ENCODE measurements at regions not wholly inside any gene's neighbourhood (a gene's known extent, or its start where the extent isn't known, plus 50 kb on each side); places are given as distances from the start of the nearest gene placed in this dataset.
A peak's percentile ranks its signal among the peaks of the same experiment; 100 is the strongest.

DNA sequence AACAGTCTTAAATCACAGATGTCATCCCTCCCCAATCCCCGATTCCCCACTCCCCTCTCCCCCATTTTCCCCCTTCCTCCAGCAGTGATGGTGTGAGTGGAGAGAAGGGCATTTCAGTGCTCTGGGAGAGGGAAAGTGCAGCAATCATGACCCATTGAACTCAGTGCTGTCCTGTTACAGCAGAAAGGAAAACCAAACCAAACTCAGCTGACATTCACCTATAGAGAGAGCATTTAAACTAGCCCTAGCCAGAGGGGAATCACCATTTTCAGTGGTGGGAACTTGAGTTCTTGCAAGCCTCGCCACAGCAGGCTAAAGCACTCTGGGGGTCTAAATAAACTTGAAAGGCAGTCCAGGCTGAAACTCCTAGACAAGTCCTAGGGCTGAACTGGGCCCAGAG is 129.9 kb upstream of the COL21A1 start:
- no peak for DNase-seq

DNA sequence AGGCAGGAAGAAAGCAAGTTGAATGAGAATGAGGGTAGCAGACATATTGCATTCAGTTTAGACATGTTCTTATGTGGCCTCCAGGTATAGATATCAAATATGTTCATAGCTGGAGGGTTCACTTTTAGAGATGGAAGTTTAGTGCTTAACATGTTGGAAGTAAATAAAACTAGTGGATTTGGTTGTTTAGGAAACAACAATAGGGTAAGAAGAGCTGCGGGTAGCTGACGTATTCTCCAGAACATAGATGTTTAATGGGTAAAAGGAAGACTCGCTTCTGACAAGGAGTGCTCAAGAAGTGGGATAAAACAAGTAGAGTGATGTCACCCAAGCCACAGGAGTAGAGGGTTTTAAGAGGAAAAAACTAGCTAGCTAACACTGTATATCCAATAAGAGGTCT is 128.4 kb upstream of the COL21A1 start:
- no peak for DNase-seq

DNA sequence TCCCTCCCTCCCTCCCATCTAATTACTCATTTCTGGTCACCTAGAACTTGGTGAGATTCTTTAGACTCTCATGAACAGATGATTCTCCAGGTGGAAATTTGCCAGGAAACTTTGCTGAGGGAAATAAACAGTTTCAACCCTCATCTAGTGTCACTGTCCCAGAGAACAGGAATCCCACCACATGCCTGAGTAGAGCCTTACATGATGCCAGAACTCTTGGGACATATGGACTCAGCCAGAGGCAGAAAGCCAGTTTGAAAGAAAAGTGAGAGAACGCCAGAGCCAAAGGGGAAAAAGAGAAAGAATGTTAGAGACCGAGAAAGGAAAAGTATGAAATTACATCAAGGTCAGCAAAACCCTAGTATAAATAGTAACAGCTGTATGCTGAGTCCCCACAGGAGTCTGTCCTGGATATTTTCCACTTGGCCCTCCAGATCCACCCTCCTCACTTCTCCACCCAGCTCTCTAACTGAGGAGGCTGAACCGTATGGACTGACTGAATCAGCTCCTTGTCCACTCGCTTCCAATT is 127.5 kb upstream of the COL21A1 start:
- peak; percentile 89 for DNase-seq

DNA sequence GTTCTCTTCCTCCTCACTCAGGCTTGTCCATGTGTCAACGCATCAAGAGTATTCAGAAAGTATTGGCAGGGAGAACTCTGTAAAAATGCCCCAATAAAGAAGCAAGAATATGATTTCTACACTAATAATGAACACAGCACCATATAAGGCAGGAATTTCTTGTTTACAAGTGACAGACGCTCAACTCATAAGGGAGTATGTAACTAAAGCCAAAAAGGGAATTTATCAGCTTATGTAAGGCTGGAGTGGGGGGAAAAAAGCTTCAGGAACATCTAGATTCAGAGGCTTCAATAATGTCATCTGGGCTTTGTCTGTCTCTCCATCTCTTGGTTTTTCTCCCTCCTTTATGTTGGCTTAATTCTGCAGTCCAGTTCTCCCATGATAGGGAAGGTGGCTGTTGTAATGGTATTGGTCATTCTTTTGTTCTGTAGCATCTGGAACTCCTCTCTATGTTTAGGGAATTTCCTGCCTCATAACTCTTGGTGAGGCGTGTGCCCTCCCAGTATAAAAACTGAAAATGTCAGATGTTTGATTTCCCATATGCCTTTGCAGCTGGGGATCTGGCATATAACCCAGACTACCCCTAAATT is 125.1 kb upstream of the COL21A1 start:
- no peak for DNase-seq

DNA sequence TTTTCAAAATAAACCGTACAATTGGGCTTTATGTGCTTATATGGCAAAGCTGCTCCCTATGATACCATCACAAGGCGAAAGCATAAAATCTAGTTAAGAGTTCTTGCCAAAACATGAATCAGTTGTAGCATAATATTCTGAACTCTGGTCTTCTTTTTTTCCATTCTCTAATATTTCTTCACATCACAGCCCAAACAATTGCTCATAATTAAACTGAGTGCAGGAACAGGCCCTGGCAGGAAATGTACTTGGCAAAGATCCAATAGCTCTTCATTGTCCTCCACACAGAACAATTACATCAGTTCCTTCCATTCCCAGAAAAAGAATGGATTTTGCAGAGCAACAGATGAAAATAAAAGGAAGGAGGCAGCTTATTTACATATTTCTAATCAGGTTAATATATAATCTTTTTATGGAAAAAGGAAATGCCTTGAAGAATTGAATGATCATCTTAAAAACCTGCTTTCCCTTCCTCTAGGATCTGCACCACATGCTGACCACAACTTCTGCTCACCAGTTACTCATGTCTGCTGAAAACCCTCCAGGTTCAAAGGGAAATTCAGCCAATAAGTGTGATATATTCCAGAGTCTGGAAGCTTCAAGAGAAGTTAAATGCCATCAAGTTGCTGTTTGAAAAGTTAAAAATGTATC is 123.3 kb upstream of the COL21A1 start:
- DNase-seq, result peak; percentile 66

DNA sequence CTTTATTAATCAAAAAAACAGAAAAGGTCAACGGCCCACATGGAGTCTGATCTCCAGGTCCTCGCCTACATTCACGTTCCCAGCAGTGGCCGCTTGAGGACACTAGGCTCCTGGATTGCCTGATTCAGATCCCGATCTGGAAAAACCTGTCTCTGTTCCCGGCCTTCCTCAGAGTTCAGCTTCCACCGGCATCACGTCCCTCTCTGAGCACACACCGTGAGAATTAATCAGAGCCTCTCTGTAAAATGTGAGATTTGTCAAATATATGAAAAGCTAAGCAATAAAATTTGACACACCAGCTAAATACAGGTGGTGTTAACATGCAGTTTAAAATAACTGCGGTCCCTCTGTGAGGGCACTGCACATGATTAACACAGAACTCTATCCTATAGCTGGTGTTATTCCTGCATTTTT is 122.8 kb upstream of the COL21A1 start:
- DNase-seq, result peak; percentile 83

DNA sequence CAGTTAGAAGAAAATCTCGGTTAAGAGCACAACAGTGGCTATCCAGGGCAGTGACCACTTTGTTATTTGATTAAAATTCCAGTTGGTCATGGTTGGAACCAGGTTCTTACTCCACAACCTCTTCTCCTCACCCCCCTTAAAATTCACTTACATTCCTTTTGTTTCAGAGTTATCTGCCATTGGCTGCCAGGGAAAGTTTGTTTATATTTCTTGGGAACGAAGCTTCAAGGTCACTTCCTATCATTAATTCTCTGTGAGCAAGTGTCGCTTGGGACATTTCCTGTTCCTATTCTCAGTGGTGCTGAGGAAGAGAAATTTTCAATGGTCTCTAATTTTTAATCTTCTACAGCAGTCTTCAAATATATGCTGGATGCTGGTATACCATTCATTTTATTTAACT is 121.1 kb upstream of the COL21A1 start:
- no peak for DNase-seq

DNA sequence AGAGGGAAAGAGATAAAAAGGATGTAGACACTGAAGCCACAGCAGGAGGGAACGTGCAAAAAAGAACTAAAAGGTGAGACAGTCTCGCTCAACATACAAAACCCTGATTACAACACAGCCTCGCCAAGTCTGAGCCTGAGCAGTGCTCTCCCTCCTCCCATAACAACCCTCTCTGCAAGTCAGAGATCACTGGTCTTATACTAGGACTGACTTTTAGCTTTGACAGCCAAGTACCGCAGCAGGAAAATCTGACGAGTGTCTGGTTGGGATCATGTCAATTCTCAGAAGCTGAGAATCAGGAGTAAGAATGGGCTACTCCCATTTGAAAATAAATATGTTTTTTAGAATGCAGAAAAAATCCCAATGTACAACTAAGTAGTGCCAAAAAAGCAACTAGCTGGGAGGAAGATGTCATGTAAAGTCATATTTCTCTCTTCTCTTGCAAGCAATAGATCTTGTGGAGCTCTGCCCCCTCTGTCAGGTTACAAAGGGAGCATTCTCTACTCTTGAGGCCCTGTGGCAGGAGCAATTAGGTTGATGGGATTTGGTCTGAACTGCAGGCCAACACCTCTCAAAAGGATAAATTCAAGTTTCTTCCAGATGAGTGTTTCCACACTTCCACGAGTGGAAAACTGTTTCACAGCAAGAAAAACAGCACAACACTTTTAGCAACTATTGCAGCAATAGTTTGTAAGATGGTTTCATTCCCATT is 118.9 kb upstream of the COL21A1 start:
- peak; percentile 64 for DNase-seq

DNA sequence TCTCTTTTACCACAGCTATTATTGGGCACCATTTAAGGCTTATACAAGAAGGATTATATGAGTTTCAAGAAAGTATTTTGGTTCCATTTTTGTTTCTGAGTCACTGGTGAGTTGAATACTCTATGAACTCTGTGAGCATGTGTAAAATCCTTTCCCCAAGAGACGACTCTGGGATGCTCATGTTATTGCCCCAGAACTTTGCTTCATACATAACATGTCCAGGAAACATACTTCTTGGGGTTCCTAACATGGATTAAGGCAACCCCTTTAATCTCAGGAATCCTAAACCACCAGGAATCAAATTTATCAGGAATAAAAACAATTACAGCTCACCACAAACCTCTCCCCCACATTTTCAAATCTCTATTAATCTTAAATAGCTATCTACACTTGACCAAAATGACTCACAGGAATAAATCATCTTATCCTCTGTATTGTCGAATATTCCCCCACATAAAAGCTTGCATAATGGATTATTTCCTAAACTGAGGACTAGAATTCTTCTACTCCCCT is 117.5 kb upstream of the COL21A1 start:
- DNase-seq, result no peak

DNA sequence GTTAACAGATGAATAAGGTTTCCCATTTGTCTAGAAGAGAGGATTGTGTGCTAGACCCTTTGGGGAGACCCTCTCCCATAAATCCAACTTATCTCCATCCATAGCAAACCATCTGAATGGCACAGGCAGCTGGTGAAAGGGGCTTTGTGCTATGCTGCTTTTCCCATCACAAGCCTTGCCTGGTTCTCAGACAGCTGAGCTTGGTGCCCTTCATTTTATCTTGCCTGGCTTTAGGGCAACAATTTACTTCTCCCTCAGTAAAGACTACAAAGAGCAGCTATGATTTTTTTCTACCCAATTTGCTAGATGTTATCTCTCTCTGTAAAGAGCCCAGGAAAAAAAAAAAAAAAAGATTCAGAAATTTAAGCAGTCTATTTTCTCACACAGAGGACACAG is 117.0 kb upstream of the COL21A1 start:
- DNase-seq, result no peak

DNA sequence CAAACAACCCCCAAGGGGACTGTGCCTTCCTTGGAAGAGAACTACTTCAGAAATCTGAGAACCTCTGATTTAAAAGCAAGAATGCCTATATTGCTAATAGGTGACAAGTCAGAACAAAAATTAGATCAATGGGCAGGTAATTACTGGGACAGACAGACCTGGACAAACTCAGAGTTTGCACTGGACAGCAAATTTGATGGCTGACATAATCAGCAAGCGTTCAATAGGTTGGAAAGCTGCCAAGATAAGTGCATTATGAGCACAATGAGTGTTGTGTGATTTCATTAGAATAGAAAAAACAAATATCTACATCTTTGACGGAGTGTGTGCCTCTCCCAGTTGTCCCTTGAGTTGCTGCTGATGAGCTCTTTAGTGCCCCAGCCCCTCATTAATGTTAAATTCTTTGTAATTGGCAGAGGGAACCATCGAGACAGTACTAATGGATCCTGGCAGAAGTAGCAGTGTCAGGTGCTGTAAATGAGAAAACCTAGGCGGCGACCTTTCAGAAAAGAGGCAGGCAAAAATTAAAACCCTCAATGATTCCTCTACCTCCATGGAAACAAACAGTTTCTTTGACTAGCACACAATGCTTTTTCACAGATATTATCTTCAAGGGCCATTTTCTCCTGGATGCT is 116.5 kb upstream of the COL21A1 start:
- no peak for DNase-seq

DNA sequence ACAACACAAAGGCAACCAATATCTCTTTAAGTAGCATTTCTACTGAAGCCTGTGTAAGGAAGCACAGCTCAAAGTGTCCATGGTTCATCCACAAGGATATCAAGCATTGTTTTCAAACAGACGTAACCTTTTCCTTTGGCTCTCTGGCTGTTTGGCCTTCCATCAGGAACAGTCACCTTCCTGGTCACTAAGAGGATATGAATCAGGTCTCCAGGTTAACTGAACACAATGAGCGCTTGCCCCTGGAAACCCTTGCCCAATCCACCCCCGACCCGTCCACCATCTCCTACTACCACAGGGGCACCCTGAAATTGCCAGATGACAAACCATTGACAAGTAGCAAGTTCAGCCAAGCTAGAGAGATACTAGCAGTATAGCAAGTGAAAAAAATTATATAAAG is 114.4 kb upstream of the COL21A1 start:
- DNase-seq, result no peak

DNA sequence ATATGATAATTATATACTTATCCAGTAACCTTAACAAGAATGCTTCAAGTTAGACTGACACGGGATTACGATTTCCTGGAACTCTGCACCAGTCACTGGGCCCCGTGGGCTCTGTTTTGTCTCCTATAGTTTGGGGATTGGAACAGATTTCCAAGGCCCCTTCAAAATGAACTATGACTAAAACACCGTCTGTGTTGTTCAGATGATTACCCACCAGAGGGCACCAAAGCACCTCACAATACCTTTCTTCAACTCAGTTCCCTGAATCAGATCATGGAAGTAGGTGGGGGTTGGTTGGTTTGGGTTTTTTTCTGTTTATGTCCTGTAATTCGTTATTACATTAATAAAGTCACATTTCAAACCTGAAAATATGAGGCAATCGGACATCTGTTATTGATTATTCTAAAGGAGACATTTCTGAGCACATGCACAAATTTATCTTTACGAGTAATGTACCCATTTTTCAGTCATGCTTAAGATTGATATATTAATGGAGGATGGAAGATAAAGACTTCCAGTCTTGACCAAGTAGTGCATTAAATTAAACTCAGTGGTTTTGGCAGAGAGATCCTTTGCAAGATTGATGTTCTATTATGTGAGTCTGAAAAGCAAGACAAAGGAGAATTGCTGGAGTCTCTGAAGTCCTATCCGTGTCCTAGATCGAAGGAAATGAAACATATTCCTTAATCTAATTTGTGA is 112.0 kb upstream of the COL21A1 start:
- DNase-seq, result peak; percentile 70

DNA sequence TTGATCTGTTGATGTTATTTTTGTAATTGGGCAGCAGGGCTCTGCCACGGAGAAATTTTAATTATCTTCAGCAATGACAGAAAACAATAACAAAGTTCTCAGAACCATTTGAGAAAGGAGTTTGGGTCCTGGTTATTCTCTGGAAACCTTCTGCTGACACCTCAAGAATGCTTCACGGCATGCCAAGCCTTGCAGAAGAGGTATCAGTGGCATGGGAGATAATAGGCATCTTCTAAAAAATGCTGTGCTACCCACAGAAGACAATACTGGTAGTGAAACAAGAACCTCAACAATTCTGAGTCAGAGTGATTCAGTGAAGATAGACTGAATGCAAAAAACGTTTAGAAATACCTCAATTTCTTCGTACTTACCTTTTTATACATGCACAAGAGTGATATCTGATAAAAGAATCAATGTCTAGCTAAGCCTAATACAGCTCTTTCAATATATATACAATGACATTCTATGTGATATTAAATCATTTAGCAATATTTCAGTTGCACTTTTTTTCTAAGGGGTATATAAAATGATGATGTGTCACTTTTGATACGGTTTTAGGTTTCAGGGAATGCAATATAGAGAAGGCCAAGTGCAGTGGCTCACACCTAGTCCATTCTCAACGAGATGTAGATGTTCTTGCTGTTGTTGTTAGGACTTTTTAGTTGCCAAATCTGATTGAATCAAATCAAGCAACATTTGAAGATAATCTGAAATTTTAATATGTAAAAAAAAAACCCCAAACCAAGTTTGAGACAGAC is 110.4 kb upstream of the COL21A1 start:
- no peak for DNase-seq

DNA sequence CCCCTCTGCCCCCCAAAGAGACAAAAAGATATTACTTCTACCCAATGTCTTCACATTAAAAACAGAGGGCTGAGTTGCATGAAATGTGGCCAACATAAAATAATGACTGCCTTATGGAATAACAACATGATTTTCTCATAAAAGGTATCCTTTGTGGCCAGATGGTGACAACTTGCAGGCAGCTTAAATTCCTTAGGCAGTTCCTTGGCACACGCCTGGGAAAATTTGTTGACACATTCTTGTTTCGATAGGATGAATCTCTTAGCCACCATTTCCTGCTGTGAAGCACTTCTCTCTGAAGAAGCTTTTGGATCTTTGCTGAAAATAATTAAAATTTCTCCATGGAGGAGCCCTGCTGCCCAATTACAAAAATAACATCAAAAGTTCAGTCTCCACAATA is 109.0 kb upstream of the COL21A1 start:
- no peak for DNase-seq

DNA sequence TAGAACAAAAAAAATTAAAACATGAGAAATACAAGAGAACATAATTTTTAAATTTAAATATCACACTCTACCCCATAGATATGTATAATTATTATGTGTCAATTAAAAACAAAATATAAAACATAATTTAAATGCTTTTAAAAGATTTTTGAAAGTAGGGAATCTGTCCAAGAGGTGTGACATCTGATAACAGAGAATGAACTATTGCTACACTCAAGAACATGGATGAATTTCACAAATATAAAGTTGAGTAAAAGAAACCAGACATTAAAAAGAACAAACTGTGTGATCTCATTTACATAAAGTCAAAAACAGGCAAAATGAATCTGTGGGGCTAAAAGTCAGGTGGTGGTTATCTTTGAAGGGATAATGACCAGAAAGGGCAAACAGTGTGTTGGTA is 106.5 kb upstream of the COL21A1 start:
- no peak for DNase-seq

DNA sequence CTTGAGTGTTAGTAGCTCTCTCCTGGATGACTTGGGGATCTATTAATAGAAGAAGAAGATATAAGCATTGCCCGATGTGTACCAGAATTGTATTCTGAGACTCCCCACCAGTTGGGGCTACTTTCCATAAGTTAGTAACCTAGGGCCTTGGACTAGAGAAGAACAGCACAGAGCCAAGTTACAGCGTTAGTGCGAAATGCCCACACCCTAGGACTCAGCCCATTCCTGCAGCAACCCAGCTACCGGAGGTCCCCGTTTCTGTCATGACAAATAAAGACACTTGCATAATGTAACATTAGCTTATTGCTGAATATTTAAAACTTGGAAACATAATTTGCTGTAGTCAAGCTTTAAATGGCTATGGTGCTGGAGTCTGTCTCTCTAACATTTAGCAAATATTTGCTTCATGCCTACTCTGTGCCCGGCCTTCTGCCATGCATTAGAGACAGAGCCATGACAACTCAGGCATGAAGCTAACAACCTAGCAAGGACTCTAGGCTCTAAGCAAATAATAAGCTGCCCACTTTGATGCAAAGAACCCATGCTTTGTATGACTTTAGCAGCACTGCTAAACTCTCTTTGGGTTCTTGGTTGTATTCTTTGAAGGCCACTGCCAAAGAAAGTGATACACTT is 103.4 kb upstream of the COL21A1 start:
- no peak for DNase-seq

DNA sequence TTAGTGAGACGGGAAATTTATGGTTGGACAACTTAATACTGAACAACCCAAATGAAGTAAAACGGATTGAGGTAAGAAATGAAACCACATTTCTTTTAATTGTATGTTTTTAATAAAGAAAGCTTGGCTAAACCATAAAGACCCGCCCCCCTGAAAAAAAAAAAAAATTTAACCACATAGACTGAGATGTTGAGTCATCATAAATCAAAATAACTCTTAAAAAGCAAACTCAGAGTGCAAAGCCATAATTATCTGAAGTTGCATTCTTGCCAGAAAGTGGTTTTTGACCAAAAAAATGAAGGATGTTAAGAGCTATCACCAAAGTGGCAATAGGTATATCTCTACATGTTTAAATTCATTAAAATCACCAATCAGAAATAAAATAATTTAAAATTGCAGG is 101.8 kb upstream of the COL21A1 start:
- DNase-seq, result no peak

DNA sequence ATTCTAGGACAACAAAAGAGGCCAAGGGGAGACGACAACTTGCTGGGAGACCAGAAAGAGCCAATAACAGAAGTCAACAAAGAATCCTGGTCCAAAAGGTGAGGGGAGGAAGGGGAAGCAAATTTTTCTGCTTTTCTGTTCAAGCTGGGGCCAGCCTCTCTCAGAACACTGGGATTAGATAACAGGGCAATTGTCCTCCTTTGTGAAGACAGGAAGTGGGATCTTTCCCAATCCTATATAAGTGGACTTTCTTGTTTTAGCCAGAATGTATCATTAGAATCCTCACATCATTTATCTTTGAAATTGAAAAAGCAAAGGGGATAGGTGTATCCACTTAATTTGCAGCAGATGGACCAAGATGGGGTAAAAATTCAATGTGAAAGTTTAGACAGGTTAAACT is 101.2 kb upstream of the COL21A1 start:
- no peak for DNase-seq

DNA sequence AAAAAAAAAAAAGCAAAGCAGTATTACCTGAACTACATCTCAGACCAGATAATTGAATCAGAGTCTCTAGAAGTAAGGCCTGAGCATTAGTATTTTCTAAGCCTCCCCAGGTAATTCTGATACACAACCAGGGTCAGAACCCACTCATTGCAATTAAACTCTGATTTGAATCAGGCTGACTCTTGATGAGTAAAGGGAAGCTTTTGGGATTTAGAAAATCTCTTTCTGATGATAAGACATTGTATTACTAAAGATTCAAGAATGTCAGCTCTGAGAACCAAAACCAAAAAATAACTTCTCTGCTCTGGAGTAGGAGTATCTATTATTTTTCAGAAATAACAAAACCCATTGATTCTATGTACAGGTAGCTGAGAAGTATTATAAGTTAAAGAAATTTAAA is 100.1 kb upstream of the COL21A1 start:
- DNase-seq, result no peak

DNA sequence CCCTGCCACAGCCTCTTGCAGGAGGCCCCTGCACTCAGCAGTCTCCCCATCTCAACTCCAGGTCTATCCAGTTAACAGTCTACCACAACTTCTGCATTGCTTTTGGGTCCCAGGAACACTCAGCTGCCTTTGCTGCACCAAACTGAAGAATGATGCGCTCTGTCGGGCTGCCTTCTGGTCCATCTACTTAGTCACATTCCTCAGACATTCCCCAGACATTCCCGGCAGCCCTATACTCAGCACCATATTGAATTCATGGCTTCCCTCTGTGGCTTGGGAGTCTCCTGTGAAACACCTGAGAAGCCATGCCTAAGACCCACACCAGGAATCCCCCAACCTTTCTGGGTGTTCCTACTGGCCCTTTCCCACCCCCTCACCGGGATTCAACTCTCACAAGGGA is 99.6 kb upstream of the COL21A1 start:
- no peak for DNase-seq
